ENCODE measurements at regions not wholly inside any gene's neighbourhood (a gene's known extent, or its start where the extent isn't known, plus 50 kb on each side); places are given as distances from the start of the nearest gene placed in this dataset.

DNA sequence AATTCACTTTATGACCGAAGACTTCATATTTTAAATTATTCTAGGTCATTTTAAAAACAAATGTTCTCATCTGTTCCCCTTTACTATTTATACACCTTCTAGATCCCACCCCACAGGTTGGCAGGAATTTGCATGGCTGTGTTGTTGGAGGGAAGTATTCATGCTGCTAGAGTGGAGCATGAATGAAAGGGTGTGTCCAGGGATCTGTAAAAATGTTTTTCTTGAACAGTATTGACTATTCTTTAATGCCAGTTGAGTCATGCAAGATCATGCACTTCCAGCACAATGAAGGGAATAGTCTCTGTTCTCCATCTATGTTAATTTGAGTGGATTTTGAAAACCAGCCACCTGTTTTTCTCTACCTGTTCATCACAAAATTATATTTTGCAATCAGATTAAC, 52.0 kb upstream of the COL3A1 start:
- TF ChIP-seq CTCF (IDR thresholded peaks at IDR 0.05) (no peak), POLR2A (IDR thresholded peaks at IDR 0.05) (no peak)
